Upper lobe of right lung (tissue), 1 donor: ENCODE measurements at regions not wholly inside any gene's neighbourhood (a gene's known extent, or its start where the extent isn't known, plus 50 kb on each side); places are given as distances from the start of the nearest gene placed in this dataset.

Experiments
- ATAC-seq: fragments of 200-7000 bp; cut with Tn5 transposase; one replicate; pipeline ENCODE4 v1.9.1; 2020; ENCODE audit warnings: mild to moderate bottlenecking, moderate library complexity
- DNase-seq: peaks from one replicate; pipeline ENCODE4 v3.0.0-alpha.2; 2020
- H3K27ac ChIP-seq: fragments of 200-600 bp; one replicate; pipeline ENCODE4 v1.8.0; 2022
- H3K27me3 ChIP-seq: fragments of 200-600 bp; one replicate; pipeline ENCODE4 v1.8.0; 2022; ENCODE audit warnings: mild to moderate bottlenecking
- H3K36me3 ChIP-seq: fragments of 200-600 bp; one replicate; pipeline ENCODE4 v1.8.0; 2022
- H3K4me1 ChIP-seq: fragments of 200-600 bp; one replicate; pipeline ENCODE4 v1.8.0; 2022
- H3K4me3 ChIP-seq: fragments of 200-600 bp; one replicate; pipeline ENCODE4 v1.8.0; 2022; ENCODE audit warnings: mild to moderate bottlenecking
- H3K9me3 ChIP-seq: fragments of 200-600 bp; one replicate; pipeline ENCODE4 v1.8.0; 2022
- intact Hi-C: fragments of 100-400 bp; cut with DNase I; formaldehyde crosslinking; loops from one replicate; pipeline ENCODE4 v1.11.0; 2022
- TF ChIP-seq, protein P1 (sequence below): fragments of 200-600 bp; IDR thresholded peaks from one replicate; pipeline ENCODE4 v1.8.0; 2022; ENCODE audit warnings: antibody characterized with exemption
- donor health status: DM: no; HTN: yes; CAD: no; lungs with severe emphysema.

DNA sequence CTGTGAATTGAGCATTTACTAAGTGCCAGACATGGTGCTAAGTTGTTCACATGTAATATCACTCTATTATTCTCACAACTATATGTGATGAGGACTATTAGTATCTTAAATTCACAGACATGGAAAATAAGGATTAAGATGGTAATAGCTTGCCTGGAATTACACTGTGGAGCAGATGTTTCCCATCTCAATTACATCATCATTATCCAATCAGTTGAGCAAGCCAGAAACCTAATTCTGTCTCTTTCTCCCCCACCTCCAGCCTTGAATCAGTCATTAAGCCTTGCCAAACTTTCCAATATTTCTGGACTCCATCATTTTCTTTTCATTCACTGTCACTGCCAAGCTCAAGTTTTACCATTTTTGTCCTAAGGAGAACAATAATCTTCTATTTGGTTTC lies 287.8 kb upstream of the KITLG start:
- TF ChIP-seq, protein P1, sequence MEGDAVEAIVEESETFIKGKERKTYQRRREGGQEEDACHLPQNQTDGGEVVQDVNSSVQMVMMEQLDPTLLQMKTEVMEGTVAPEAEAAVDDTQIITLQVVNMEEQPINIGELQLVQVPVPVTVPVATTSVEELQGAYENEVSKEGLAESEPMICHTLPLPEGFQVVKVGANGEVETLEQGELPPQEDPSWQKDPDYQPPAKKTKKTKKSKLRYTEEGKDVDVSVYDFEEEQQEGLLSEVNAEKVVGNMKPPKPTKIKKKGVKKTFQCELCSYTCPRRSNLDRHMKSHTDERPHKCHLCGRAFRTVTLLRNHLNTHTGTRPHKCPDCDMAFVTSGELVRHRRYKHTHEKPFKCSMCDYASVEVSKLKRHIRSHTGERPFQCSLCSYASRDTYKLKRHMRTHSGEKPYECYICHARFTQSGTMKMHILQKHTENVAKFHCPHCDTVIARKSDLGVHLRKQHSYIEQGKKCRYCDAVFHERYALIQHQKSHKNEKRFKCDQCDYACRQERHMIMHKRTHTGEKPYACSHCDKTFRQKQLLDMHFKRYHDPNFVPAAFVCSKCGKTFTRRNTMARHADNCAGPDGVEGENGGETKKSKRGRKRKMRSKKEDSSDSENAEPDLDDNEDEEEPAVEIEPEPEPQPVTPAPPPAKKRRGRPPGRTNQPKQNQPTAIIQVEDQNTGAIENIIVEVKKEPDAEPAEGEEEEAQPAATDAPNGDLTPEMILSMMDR: no peak
- peaks cover 16% of the 10 kb centered on the region for H3K4me1 ChIP-seq
- ATAC-seq (no peak), DNase-seq (no peak)
- no peak overlapping the region for H3K4me3 ChIP-seq
- no peaks in the 10 kb centered on the region for H3K9me3 ChIP-seq
- no peaks in the 10 kb centered on the region for H3K36me3 ChIP-seq
- intact Hi-C loops: no loop called here
- H3K27ac ChIP-seq: no peak overlapping the region
- H3K27me3 ChIP-seq: no peaks in the 10 kb centered on the region

DNA sequence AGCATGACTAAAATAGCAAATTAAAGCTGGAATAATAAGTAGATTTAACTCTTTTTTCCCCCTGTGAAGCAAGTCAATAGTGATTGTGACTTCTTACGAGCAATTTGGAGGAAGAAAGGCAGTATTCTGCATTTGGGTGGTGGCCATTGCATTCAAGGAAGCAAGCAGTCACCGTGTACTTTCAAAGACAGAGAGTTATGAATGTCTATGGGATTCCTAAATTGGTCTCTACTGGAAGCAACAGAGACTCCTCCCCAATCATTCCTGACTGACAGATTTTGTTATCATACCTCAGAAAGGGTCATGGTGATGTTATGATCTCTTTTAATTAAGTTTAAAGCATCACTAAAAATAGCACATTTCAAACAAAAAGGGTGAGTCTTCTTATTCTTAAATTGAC lies 287.2 kb upstream of the KITLG start:
- H3K4me1 ChIP-seq: peaks cover 16% of the 10 kb centered on the region
- intact Hi-C loops: no loop called here
- no peak for ATAC-seq
- no peak for DNase-seq
- H3K9me3 ChIP-seq: no peaks in the 10 kb centered on the region
- H3K36me3 ChIP-seq: no peaks in the 10 kb centered on the region
- TF ChIP-seq, protein P1: no peak
- no peaks in the 10 kb centered on the region for H3K27me3 ChIP-seq
- no peak overlapping the region for H3K27ac ChIP-seq
- no peak overlapping the region for H3K4me3 ChIP-seq

DNA sequence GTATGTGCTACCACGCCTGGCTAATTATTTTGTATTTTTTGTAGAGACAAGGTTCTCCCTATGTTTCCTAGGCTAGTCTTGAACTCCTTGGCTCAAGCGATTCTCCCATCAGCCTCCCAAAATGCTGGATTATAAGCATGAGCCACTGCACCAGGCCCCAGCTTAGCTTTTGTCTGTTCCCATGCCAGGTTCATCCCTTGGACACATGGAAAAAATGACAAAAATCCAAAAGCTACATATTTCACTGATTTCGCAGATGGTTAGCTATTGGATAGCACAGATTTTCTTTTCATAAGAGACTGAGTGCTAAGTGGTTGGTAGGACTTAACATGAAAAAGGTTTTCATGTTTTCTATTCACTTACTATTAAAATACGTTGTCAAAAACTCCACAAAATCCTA lies 286.6 kb upstream of the KITLG start:
- Histone ChIP-seq H3K4me1 (peaks cover 16% of the 10 kb centered on the region), H3K27me3 (no peaks in the 10 kb centered on the region), H3K9me3 (no peaks in the 10 kb centered on the region), H3K36me3 (no peaks in the 10 kb centered on the region), H3K4me3 (no peak overlapping the region), H3K27ac (no peak overlapping the region)
- DNase-seq: no peak
- TF ChIP-seq, protein P1: no peak
- intact Hi-C loops: no loop called here
- no peak for ATAC-seq

DNA sequence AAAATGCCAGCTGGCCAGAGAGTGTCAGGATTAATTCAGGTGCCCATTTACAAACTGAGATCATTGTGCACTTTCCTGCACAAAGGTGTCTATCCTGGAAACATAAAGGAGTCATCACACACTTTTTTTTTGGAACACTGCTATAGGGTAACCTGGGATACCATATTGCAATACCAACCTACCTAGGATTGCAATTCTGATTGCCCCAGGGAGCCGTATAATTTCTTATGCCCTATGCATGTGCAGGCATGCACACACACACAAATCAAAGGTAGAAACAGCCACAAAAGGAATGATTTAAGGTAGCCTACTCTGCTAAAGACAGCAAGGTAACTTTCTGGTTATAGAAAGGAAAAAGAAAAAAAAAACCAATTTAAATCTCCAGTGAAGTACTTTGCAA lies 285.3 kb upstream of the KITLG start:
- Histone ChIP-seq H3K36me3 (no peaks in the 10 kb centered on the region), H3K27me3 (no peaks in the 10 kb centered on the region), H3K4me1 (peaks cover 16% of the 10 kb centered on the region), H3K9me3 (no peaks in the 10 kb centered on the region), H3K4me3 (no peak overlapping the region), H3K27ac (no peak overlapping the region)
- intact Hi-C loops: no loop called here
- DNase-seq (no peak), ATAC-seq (no peak)
- TF ChIP-seq, protein P1: no peak

DNA sequence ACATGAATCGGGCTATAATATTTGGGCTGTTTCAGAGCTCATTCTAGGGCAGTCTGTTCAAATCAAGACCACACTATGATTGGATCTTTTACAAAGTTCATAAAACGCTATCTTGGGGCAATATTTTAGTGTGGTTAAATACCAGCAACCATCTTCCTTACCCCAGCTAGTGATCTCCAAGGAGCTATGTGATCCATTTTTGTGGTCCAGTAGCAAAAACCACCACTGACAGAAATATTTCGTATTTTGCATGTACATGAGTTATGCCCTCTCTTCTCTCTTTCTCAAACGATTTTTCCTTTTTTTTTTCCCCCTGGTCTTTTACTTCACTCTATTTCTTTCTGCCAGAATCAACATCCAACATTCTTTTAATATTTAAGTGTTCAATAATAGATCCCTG lies 280.6 kb upstream of the KITLG start:
- DNase-seq: no peak
- H3K27me3 ChIP-seq: no peaks in the 10 kb centered on the region

DNA sequence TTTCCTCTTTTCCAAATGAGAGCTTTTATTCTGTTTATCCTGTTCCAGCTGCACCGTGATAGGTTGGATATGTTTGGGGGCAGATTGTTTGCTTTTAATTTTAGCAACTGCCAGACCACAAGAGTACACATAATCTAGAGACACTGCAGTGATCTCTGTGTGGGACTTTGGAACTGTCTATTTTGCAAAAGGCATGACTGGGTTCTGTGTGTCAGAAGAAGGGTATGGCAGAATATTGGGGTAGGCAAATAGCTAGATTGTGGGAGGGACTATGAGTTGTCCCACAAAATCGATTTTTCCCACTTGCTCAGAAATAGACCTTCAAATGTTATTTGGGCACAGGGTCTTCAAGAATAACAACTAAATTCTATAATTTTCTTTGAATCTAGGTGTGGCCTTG lies 275.9 kb upstream of the KITLG start:
- TF ChIP-seq, protein P1: no peak
- ATAC-seq: no peak
- H3K36me3 ChIP-seq: no peaks in the 10 kb centered on the region
- no peaks in the 10 kb centered on the region for H3K9me3 ChIP-seq
- H3K27ac ChIP-seq: no peak overlapping the region
- no peaks in the 10 kb centered on the region for H3K27me3 ChIP-seq
- H3K4me1 ChIP-seq: no peaks in the 10 kb centered on the region
- intact Hi-C loops: no loop called here
- H3K4me3 ChIP-seq: no peak overlapping the region
- DNase-seq: no peak

More for the DNA sequence above, 280.6 kb upstream of the KITLG start:
- no peak overlapping the region for H3K4me3 ChIP-seq
- TF ChIP-seq, protein P1: no peak
- H3K27ac ChIP-seq: no peak overlapping the region
- no peak for ATAC-seq
- H3K9me3 ChIP-seq: no peaks in the 10 kb centered on the region
- no peaks in the 10 kb centered on the region for H3K36me3 ChIP-seq
- no peaks in the 10 kb centered on the region for H3K4me1 ChIP-seq
- intact Hi-C loops: no loop called here
